Activated naive CD8-positive, alpha-beta T cell treated with anti-CD3 and anti-CD28 coated beads, Interleukin-2, amount 10 ng/mL, durations not matched to agents 7 days and 5 days (primary cell): ENCODE measurements at regions not wholly inside any gene's neighbourhood (a gene's known extent, or its start where the extent isn't known, plus 50 kb on each side); places are given as distances from the start of the nearest gene placed in this dataset.

Experiments
- ATAC-seq: fragments of 150-1000 bp; cut with Tn5 transposase; one replicate; pipeline ENCODE4 v1.10.0; 2021; ENCODE audit warnings: low read depth, moderate library complexity
- POLR2A ChIA-PET: fragments of 350-600 bp; sonication (Branson Sonifier 250); formaldehyde crosslinking; loops from one replicate; lab custom pipeline; 2021; ENCODE audit warnings: antibody characterized with exemption; lab: Charles Lee
- DNase-seq: peaks from one replicate; pipeline ENCODE4 v3.0.0; 2021
- H3K27ac Mint-ChIP-seq: one replicate; pipeline ENCODE4 v1.8.0; 2022; ENCODE audit warnings: mild to moderate bottlenecking, mixed read lengths
- H3K27me3 Mint-ChIP-seq: one replicate; pipeline ENCODE4 v1.8.0; 2022; ENCODE audit warnings: mild to moderate bottlenecking, moderate library complexity, mixed read lengths
- H3K36me3 Mint-ChIP-seq: one replicate; pipeline ENCODE4 v1.8.0; 2021; ENCODE audit warnings: mild to moderate bottlenecking, mixed read lengths
- H3K4me1 Mint-ChIP-seq: one replicate; pipeline ENCODE4 v1.8.0; 2021; ENCODE audit warnings: mixed read lengths
- H3K4me3 Mint-ChIP-seq: one replicate; pipeline ENCODE4 v1.8.0; 2022; ENCODE audit warnings: mild to moderate bottlenecking, moderate library complexity, mixed read lengths
- H3K9me3 Mint-ChIP-seq: one replicate; pipeline ENCODE4 v1.8.0; 2021; ENCODE audit warnings: mixed read lengths

DNA sequence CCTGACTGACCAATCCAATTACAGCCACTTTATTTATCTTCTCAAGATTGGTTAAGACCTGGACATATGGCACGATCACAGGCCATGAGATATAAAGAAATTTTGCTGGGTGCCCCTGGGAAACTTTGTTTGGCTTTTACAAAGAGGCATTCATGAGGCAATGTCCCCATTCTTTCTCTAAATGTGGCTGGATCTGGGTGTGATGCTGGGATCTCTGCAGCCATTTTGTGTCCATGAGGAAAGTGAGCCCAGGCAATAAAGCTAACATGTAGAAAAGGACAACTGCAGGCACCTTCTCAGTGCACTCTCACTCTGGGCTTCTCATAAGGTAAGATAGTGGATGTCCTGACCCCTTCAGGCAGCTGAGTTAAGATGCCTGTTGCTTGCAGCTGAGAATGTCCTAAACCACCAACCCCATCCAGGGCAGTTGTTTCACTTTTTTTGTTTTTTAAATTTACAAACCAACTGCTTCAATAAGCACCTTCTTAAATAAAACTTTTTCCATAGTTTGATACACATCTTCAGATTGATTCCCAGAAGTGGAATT, 372.3 kb downstream of the MIAT start:
- Mint-ChIP-seq H3K27ac (no peak overlapping the region), H3K27me3 (peaks cover 9% of the 10 kb centered on the region)

GRCh38 chr22:27032091-27032761, 374.8 kb downstream of the MIAT start:
- no peaks in the 10 kb centered on the region for H3K9me3 Mint-ChIP-seq
- no peaks in the 10 kb centered on the region for H3K4me1 Mint-ChIP-seq
- POLR2A ChIA-PET, result no interaction called here
- no peak for ATAC-seq
- DNase-seq, result no peak
- no peak overlapping the region for H3K4me3 Mint-ChIP-seq
- H3K27ac Mint-ChIP-seq, result no peak overlapping the region
- H3K27me3 Mint-ChIP-seq, result peaks cover 5% of the 10 kb centered on the region
- H3K36me3 Mint-ChIP-seq, result no peaks in the 10 kb centered on the region

More for the DNA sequence above, 372.3 kb downstream of the MIAT start:
- POLR2A ChIA-PET, result no interaction called here
- H3K4me3 Mint-ChIP-seq, result no peak overlapping the region
- no peak for DNase-seq
- no peaks in the 10 kb centered on the region for H3K4me1 Mint-ChIP-seq
- H3K36me3 Mint-ChIP-seq, result no peaks in the 10 kb centered on the region
- no peak for ATAC-seq
- H3K9me3 Mint-ChIP-seq, result no peaks in the 10 kb centered on the region

- Mint-ChIP-seq H3K36me3 (no peaks in the 10 kb centered on the region), H3K27ac (no peak overlapping the region), H3K4me1 (no peaks in the 10 kb centered on the region), H3K9me3 (no peaks in the 10 kb centered on the region), H3K27me3 (peaks cover 6% of the 10 kb centered on the region), H3K4me3 (no peak overlapping the region)
- DNase-seq, result no peak
- ATAC-seq, result no peak
- POLR2A ChIA-PET, result no interaction called here
Observed at GRCh38 chr22:27041745-27042310, 384.4 kb downstream of the MIAT start.

GRCh38 chr22:27043262-27043661, 385.9 kb downstream of the MIAT start:
- H3K27ac Mint-ChIP-seq, result no peak overlapping the region
- DNase-seq (no peak), ATAC-seq (no peak)
- H3K27me3 Mint-ChIP-seq, result peaks cover 4% of the 10 kb centered on the region
- H3K36me3 Mint-ChIP-seq, result no peaks in the 10 kb centered on the region
- no peaks in the 10 kb centered on the region for H3K4me1 Mint-ChIP-seq
- POLR2A ChIA-PET, result no interaction called here
- no peak overlapping the region for H3K4me3 Mint-ChIP-seq
- no peaks in the 10 kb centered on the region for H3K9me3 Mint-ChIP-seq

- Mint-ChIP-seq H3K27me3 (peaks cover 2% of the 10 kb centered on the region), H3K27ac (no peak overlapping the region), H3K4me3 (no peak overlapping the region), H3K4me1 (no peaks in the 10 kb centered on the region), H3K36me3 (no peaks in the 10 kb centered on the region), H3K9me3 (no peaks in the 10 kb centered on the region)
- ATAC-seq (no peak), DNase-seq (no peak)
- POLR2A ChIA-PET, result no interaction called here
Observed at GRCh38 chr22:27045103-27045947, 387.9 kb downstream of the MIAT start.

GRCh38 chr22:27046086-27046485, 388.7 kb downstream of the MIAT start:
- no peak for DNase-seq
- ATAC-seq, result no peak
- Mint-ChIP-seq H3K36me3 (no peaks in the 10 kb centered on the region), H3K4me3 (no peak overlapping the region), H3K27ac (no peak overlapping the region), H3K27me3 (peaks cover 2% of the 10 kb centered on the region), H3K4me1 (no peaks in the 10 kb centered on the region), H3K9me3 (no peaks in the 10 kb centered on the region)
- POLR2A ChIA-PET, result no interaction called here

DNA sequence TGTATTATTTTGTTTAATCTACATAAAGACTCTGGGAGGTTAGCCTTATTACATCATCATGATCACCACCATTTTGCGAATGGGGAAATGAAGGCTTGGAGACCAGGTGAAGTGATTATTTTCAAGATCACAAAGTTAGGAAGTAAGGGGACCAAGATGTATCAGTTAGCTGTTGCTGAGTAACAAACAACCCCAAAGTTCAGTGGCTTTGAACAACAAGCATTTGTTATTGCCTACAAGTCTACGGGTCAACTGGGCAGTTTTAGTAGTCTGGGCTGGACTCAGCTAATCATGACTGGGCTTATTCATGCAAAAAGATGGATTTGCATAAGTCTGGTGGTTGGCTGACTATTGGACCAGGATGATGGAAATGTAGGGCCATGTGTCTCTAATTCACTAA, 389.2 kb downstream of the MIAT start:
- H3K4me3 Mint-ChIP-seq, result no peak overlapping the region

DNA sequence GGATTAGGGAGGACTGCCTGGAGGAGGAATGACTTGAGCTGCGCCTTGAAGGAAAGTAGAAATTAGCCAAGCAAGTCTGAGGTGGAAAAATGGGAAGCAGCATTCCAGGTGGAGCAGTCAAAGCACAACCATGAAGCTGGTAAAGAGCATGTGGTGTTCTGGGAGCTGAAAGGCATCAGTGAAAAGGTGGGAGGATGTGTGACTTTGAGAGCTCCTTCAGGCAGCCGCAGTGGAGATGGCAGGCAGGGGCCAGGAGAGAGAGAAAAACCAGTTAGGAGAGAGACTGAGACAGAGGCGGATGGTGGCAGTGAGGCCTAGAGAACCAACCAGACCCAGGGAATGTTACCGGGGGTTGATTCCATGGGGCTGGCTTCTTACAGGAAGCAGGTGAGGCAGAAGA, 393.4 kb downstream of the MIAT start:
- ATAC-seq, result no peak

More for the DNA sequence above, 389.2 kb downstream of the MIAT start:
- Mint-ChIP-seq H3K4me1 (no peaks in the 10 kb centered on the region), H3K9me3 (no peaks in the 10 kb centered on the region), H3K27me3 (peaks cover 2% of the 10 kb centered on the region), H3K36me3 (no peaks in the 10 kb centered on the region), H3K27ac (no peak overlapping the region)
- ATAC-seq, result no peak
- DNase-seq, result no peak
- POLR2A ChIA-PET, result no interaction called here

DNA sequence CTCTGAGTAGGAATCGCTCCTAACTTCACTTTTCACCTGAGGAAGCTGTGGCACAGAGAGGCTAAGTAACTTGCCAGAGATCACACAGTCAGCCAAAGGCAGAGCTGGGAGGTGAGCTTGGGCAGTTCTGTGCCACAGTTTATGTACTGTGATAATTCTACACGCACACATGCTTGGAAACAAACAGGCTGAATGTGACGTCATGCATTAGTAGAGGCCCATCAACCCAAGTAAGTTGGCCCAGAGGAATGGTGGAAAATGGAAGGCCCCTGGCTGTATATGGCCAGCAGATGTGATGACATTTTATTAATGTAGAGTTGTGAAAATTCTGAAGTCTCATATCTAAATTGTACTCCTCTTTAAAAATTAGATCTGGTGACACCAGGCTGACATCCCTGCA, 394.0 kb downstream of the MIAT start:
- ATAC-seq (no peak), DNase-seq (no peak)
- H3K4me3 Mint-ChIP-seq, result no peak overlapping the region
- H3K27me3 Mint-ChIP-seq, result no peaks in the 10 kb centered on the region
- no peak overlapping the region for H3K27ac Mint-ChIP-seq
- no peaks in the 10 kb centered on the region for H3K4me1 Mint-ChIP-seq
- H3K9me3 Mint-ChIP-seq, result no peaks in the 10 kb centered on the region
- H3K36me3 Mint-ChIP-seq, result no peaks in the 10 kb centered on the region
- POLR2A ChIA-PET, result no interaction called here

More for the DNA sequence above, 393.4 kb downstream of the MIAT start:
- H3K36me3 Mint-ChIP-seq, result no peaks in the 10 kb centered on the region
- H3K4me3 Mint-ChIP-seq, result no peak overlapping the region
- POLR2A ChIA-PET, result no interaction called here
- H3K9me3 Mint-ChIP-seq, result no peaks in the 10 kb centered on the region
- no peaks in the 10 kb centered on the region for H3K27me3 Mint-ChIP-seq
- DNase-seq, result no peak
- H3K4me1 Mint-ChIP-seq, result no peaks in the 10 kb centered on the region
- H3K27ac Mint-ChIP-seq, result no peak overlapping the region

DNA sequence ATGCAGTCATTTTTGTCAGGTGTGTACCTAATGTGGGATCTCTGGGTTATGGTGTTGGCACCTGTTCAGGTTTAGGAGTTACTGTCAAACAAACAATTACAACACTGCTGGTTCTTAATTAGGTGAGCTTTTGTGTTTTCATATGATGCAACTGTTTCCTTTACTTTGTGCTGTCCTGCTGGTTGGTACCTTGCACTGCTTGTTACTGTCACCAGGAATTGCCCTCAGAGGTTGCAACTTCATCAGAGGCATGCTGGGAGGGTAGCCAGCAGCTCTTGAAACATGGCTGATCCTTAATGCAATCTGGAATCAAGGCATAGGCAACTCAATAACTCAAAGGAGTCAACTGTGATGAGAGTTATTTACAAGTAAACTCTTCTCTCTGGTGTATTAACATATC, 400.3 kb downstream of the MIAT start:
- ATAC-seq (no peak), DNase-seq (no peak)
- Mint-ChIP-seq H3K36me3 (no peaks in the 10 kb centered on the region), H3K27me3 (peaks cover 4% of the 10 kb centered on the region), H3K9me3 (no peaks in the 10 kb centered on the region), H3K4me3 (no peak overlapping the region), H3K4me1 (no peaks in the 10 kb centered on the region), H3K27ac (no peak overlapping the region)
- POLR2A ChIA-PET, result no interaction called here

- Mint-ChIP-seq H3K27ac (no peak overlapping the region), H3K36me3 (no peaks in the 10 kb centered on the region), H3K4me1 (no peaks in the 10 kb centered on the region), H3K4me3 (no peak overlapping the region), H3K9me3 (no peaks in the 10 kb centered on the region), H3K27me3 (peaks cover 7% of the 10 kb centered on the region)
- POLR2A ChIA-PET, result no interaction called here
- ATAC-seq (no peak), DNase-seq (no peak)
Observed at GRCh38 chr22:27060190-27060589, 402.8 kb downstream of the MIAT start.

DNA sequence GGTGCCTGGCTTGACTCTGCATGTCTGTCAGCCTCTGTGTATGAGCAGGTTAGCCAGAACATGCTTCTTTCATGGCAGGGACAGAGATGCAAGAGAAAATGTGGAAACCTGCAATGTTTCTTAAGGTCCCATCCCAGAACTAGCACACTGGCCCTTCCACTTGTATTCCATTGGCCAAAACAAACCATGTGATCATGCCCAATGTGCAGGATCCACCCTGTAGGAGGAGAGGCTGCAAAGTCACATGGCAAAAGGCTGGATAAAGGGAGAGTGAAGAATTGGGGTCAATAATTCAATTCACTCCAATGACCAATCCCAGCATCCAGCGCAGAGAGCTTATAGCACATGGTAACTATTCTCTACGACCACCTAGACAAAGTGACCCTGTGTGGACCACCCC, 405.5 kb downstream of the MIAT start:
- Mint-ChIP-seq H3K9me3 (no peaks in the 10 kb centered on the region), H3K36me3 (no peaks in the 10 kb centered on the region), H3K4me3 (no peak overlapping the region), H3K27ac (no peak overlapping the region), H3K27me3 (peaks cover 8% of the 10 kb centered on the region), H3K4me1 (no peaks in the 10 kb centered on the region)
- no peak for ATAC-seq
- DNase-seq, result no peak
- POLR2A ChIA-PET, result interaction anchor here (0.6 kb wide), 1 partner anchor 663 kb away, joined by 4 read pairs; no protein-coding TSS in a partner anchor

GRCh38 chr22:27063406-27063805, 406.0 kb downstream of the MIAT start:
- Mint-ChIP-seq H3K27me3 (peaks cover 8% of the 10 kb centered on the region), H3K36me3 (no peaks in the 10 kb centered on the region), H3K4me3 (no peak overlapping the region), H3K4me1 (no peaks in the 10 kb centered on the region), H3K9me3 (no peaks in the 10 kb centered on the region), H3K27ac (no peak overlapping the region)
- DNase-seq (no peak), ATAC-seq (no peak)
- POLR2A ChIA-PET, result no interaction called here
